Cardiac fibroblast (primary cell): ENCODE measurements at regions not wholly inside any gene's neighbourhood (a gene's known extent, or its start where the extent isn't known, plus 50 kb on each side); places are given as distances from the start of the nearest gene placed in this dataset.

Experiments
- DNase-seq, 2 donors: peaks; one replicate each; pipeline versions ENCODE4 v3.0.0 to v3.0.0-alpha.2; 2010; ENCODE audit warnings: low read depth in 2 of 2
- H3K4me3 ChIP-seq, 2 donors: replicated peaks in 1 of 2; 1 replicate in 1 of 2; 2 replicates in 1 of 2; pipeline ENCODE4 v1.5.1; 2011; ENCODE audit warnings: low read depth in 2 of 2, low read length in 2 of 2, mild to moderate bottlenecking in 2 of 2, moderate library complexity in 1 of 2
- CTCF ChIP-seq: IDR thresholded peaks from one replicate; pipeline ENCODE4 v1.5.1; 2011; ENCODE audit warnings: low read depth, mild to moderate bottlenecking, low read length, inconsistent platforms

GRCh38 chr2:71876542-71877451 lies 270.9 kb downstream of the CYP26B1 start:
- TF ChIP-seq CTCF = no peak
- DNase-seq = peak in 1 of 2 donors; percentile 61
- H3K4me3 ChIP-seq = no peak overlapping the region

- no peak for DNase-seq
- no peak overlapping the region for H3K4me3 ChIP-seq
- TF ChIP-seq CTCF = no peak
Measured at GRCh38 chr2:71872466-71873051, 275.1 kb downstream of the CYP26B1 start.

GRCh38 chr2:71865391-71865965 lies 282.2 kb downstream of the CYP26B1 start:
- no peak for DNase-seq
- no peak for TF ChIP-seq CTCF
- no peak overlapping the region for H3K4me3 ChIP-seq

GRCh38 chr2:71864085-71864484 lies 283.6 kb downstream of the CYP26B1 start:
- no peak for DNase-seq
- H3K4me3 ChIP-seq = no peak overlapping the region
- no peak for TF ChIP-seq CTCF

GRCh38 chr2:71863396-71863795 lies 284.3 kb downstream of the CYP26B1 start:
- no peak for TF ChIP-seq CTCF
- no peak overlapping the region for H3K4me3 ChIP-seq
- no peak for DNase-seq

- H3K4me3 ChIP-seq = no peak overlapping the region
- no peak for DNase-seq
Measured at GRCh38 chr2:71862921-71863320, 284.7 kb downstream of the CYP26B1 start.

More at GRCh38 chr2:71862921-71863320, 284.7 kb downstream of the CYP26B1 start:
- no peak for TF ChIP-seq CTCF
